H1 (cell line): ENCODE measurements at regions not wholly inside any gene's neighbourhood (a gene's known extent, or its start where the extent isn't known, plus 50 kb on each side); places are given as distances from the start of the nearest gene placed in this dataset.

Source experiments
- CTCF ChIA-PET: fragments of 300-600 bp; sonication (Branson Sonifier 250); formaldehyde crosslinking; loops from one replicate; lab custom pipeline; 2021; ENCODE audit not compliant: partially characterized antibody; lab: Charles Lee
- POLR2A ChIA-PET: fragments of 300-600 bp; sonication (Branson Sonifier 250); formaldehyde crosslinking; loops from one replicate; lab custom pipeline; 2021; ENCODE audit warnings: inconsistent platforms; ENCODE audit not compliant: partially characterized antibody; lab: Charles Lee
- DNase-seq, 2 experiments: peaks; one replicate each; pipeline versions ENCODE4 v3.0.0 to v3.0.0-alpha.2; 2010 to 2022; ENCODE audit warnings: low spot score in 2 of 2, low read depth in 1 of 2, mixed read lengths in 1 of 2
- FAIRE-seq: peaks from 2 replicates; lab custom pipeline; 2011; peaks lifted over from hg19 to GRCh38; lab: Jason Lieb, UNC
- H2AFZ ChIP-seq: 2 replicates; pipeline ENCODE4 v1.8.1; 2012; ENCODE audit warnings: low read length, inconsistent platforms
- H2AK5ac ChIP-seq: 2 replicates; pipeline ENCODE4 v1.6.1; 2013; ENCODE audit warnings: low read depth, low read length
- H2BK120ac ChIP-seq: replicated peaks from 2 replicates; pipeline ENCODE3; 2013; ENCODE audit warnings: low read depth, low read length, inconsistent platforms
- H2BK12ac ChIP-seq: 2 replicates; pipeline ENCODE4 v1.6.1; 2013; ENCODE audit warnings: low read depth, low read length
- H2BK15ac ChIP-seq: 2 replicates; pipeline ENCODE4 v1.6.1; 2013; ENCODE audit warnings: low read length
- H2BK20ac ChIP-seq: 2 replicates; pipeline ENCODE4 v1.6.1; 2013; ENCODE audit warnings: low read length
- H2BK5ac ChIP-seq: 2 replicates; pipeline ENCODE4 v1.6.1; 2013; ENCODE audit warnings: low read depth, low read length
- H3K14ac ChIP-seq: 2 replicates; pipeline ENCODE4 v1.6.1; 2013; ENCODE audit warnings: inconsistent platforms; ENCODE audit not compliant: insufficient read length
- H3K18ac ChIP-seq: 2 replicates; pipeline ENCODE4 v1.6.1; 2013; ENCODE audit warnings: low read length; ENCODE audit errors: extremely low read depth
- H3K23ac ChIP-seq: 2 replicates; pipeline ENCODE4 v1.6.1; 2013; ENCODE audit warnings: inconsistent platforms; ENCODE audit not compliant: insufficient read length
- H3K23me2 ChIP-seq: 2 replicates; pipeline ENCODE4 v1.6.1; 2013; ENCODE audit warnings: low read depth, low read length
- H3K27ac ChIP-seq: 2 replicates; pipeline ENCODE4 v1.6.1; 2011; ENCODE audit warnings: low read depth, low read length, inconsistent platforms
- H3K27me3 ChIP-seq, 4 experiments: replicated peaks in 1 of 4; 1 replicate in 1 of 4; 2 replicates in 3 of 4; pipeline versions ENCODE4 v1.6.1 to v1.8.1; 2011 to 2013; ENCODE audit warnings: low read length in 3 of 4, mild to moderate bottlenecking in 3 of 4, inconsistent platforms in 2 of 4, mixed read lengths in 2 of 4, moderate library complexity in 1 of 4; ENCODE audit not compliant: control insufficient read depth in 3 of 4, insufficient read depth in 3 of 4; ENCODE audit errors: extremely low read depth in 1 of 4
- H3K36me3 ChIP-seq, 4 experiments: 2 replicates each; pipeline versions ENCODE4 v1.6.1 to v1.8.1; 2011 to 2013; ENCODE audit warnings: mild to moderate bottlenecking in 4 of 4, low read length in 3 of 4, moderate library complexity in 2 of 4, control low read depth in 1 of 4, inconsistent platforms in 1 of 4; ENCODE audit not compliant: insufficient read depth in 4 of 4, control insufficient read depth in 2 of 4
- H3K4ac ChIP-seq: replicated peaks from 2 replicates; pipeline ENCODE3; 2013; ENCODE audit warnings: low read length, low read depth, mixed read lengths, inconsistent platforms; ENCODE audit not compliant: insufficient read length
- H3K4me1 ChIP-seq, 4 experiments: replicated peaks in 1 of 4; 1 replicate in 1 of 4; 2 replicates in 3 of 4; pipeline versions ENCODE4 v1.6.1 to v1.8.1; 2011 to 2013; ENCODE audit warnings: low read length in 3 of 4, inconsistent platforms in 2 of 4, mixed read lengths in 1 of 4; ENCODE audit not compliant: insufficient read depth in 4 of 4, control insufficient read depth in 3 of 4
- H3K4me2 ChIP-seq, 2 experiments: 2 replicates each; pipeline versions ENCODE4 v1.6.1 to v1.8.1; 2011 to 2013; ENCODE audit warnings: low read depth in 2 of 2, low read length in 2 of 2, control low read depth in 1 of 2, inconsistent platforms in 1 of 2, mild to moderate bottlenecking in 1 of 2; ENCODE audit not compliant: insufficient read depth in 1 of 2
- H3K4me3 ChIP-seq, 4 experiments: fragments of 200-600, 300-600 bp in 1 of 4; sonication (generic), shearing (Covaris generic), sonication (Bioruptor Twin) in 1 of 4; 2 replicates each; pipeline versions ENCODE4 v1.5.1 to v1.8.1; 2011 to 2016; ENCODE audit warnings: low read length in 4 of 4, low read depth in 3 of 4, control low read depth in 2 of 4, inconsistent platforms in 2 of 4, mild to moderate bottlenecking in 2 of 4, mixed read lengths in 1 of 4, moderate library complexity in 1 of 4; ENCODE audit not compliant: insufficient read depth in 2 of 4; ENCODE audit errors: extremely low read depth in 1 of 4
- H3K56ac ChIP-seq: replicated peaks from 2 replicates; pipeline ENCODE3; 2013; ENCODE audit warnings: low read depth, mild to moderate bottlenecking, mixed read lengths, low read length, inconsistent platforms; ENCODE audit not compliant: insufficient read length
- H3K79me1 ChIP-seq: 2 replicates; pipeline ENCODE4 v1.6.1; 2013; ENCODE audit warnings: low read depth, low read length, control low read depth
- H3K79me2 ChIP-seq, 2 experiments: 2 replicates each; pipeline versions ENCODE4 v1.6.1 to v1.8.1; 2012 to 2013; ENCODE audit warnings: low read length in 2 of 2, mild to moderate bottlenecking in 2 of 2, inconsistent platforms in 1 of 2; ENCODE audit not compliant: insufficient read depth in 2 of 2, control insufficient read depth in 1 of 2
- H3K9ac ChIP-seq, 4 experiments: replicated peaks in 1 of 4; 1 replicate in 1 of 4; 2 replicates in 3 of 4; pipeline versions ENCODE4 v1.6.1 to v1.8.1; 2011 to 2013; ENCODE audit warnings: low read depth in 3 of 4, low read length in 3 of 4, control low read depth in 2 of 4, mild to moderate bottlenecking in 2 of 4, moderate library complexity in 2 of 4, inconsistent platforms in 1 of 4; ENCODE audit errors: extremely low read depth in 1 of 4
- H3K9me3 ChIP-seq, 2 experiments: 2 replicates each; pipeline versions ENCODE4 v1.6.1 to v1.8.1; 2012 to 2013; ENCODE audit warnings: mild to moderate bottlenecking in 2 of 2, moderate library complexity in 2 of 2, control low read depth in 1 of 2, inconsistent platforms in 1 of 2, low read depth in 1 of 2, low read length in 1 of 2, mixed read lengths in 1 of 2; ENCODE audit not compliant: insufficient read depth in 2 of 2
- H4K20me1 ChIP-seq, 2 experiments: replicated peaks in 1 of 2; 2 replicates each; pipeline versions ENCODE3 to v1.8.1; 2011 to 2013; ENCODE audit warnings: inconsistent platforms in 2 of 2, low read length in 2 of 2, mild to moderate bottlenecking in 1 of 2; ENCODE audit not compliant: insufficient read depth in 2 of 2, control insufficient read depth in 1 of 2
- H4K5ac ChIP-seq: 2 replicates; pipeline ENCODE4 v1.6.1; 2013; ENCODE audit warnings: low read length, low read depth, mixed read lengths, inconsistent platforms; ENCODE audit not compliant: insufficient read length
- H4K8ac ChIP-seq: 2 replicates; pipeline ENCODE4 v1.8.0; 2013; ENCODE audit warnings: mild to moderate bottlenecking, moderate library complexity, low read length, inconsistent platforms; ENCODE audit not compliant: insufficient read depth; ENCODE audit errors: extremely low read depth
- H4K91ac ChIP-seq: replicated peaks from 2 replicates; pipeline ENCODE3; 2013; ENCODE audit warnings: low read length, mixed read lengths, inconsistent platforms; ENCODE audit not compliant: insufficient read length
- NRF1 ChIP-seq: IDR thresholded peaks from 2 replicates; pipeline ENCODE4 v1.6.1; 2011; ENCODE audit warnings: mild to moderate bottlenecking, low read depth, low read length, improper control_type of control experiment
- RXRA ChIP-seq: IDR thresholded peaks from 2 replicates; pipeline ENCODE4 v1.6.1; 2011; ENCODE audit warnings: low read depth, mild to moderate bottlenecking, low read length, moderate library complexity; ENCODE audit not compliant: insufficient read depth
- USF2 ChIP-seq: IDR thresholded peaks from 2 replicates; pipeline ENCODE4 v1.6.1; 2011; ENCODE audit warnings: low read length, improper control_type of control experiment
- ZNF274 ChIP-seq: IDR thresholded peaks from 2 replicates; pipeline ENCODE4 v1.7.0; 2012; ENCODE audit warnings: low read length, borderline replicate concordance; ENCODE audit errors: extremely low read depth
- WGBS, 2 experiments: shearing (Covaris generic) in 1 of 2; methylation state at CpG; one replicate each; pipeline versions ENCODE4 v1.1.6 to v1.1.7; 2013 to 2015; ENCODE audit warnings: low lambda C conversion rate in 2 of 2, mixed read lengths in 2 of 2, inconsistent platforms in 1 of 2, low coverage in 1 of 2, missing lambda C conversion rate in 1 of 2; ENCODE audit not compliant: insufficient replicate concordance in 2 of 2, insufficient coverage in 1 of 2, insufficient read length in 1 of 2; ENCODE audit errors: extremely low coverage in 1 of 2, missing lambda C conversion rate in 1 of 2; 5-methylcytosine and 5-hydroxymethylcytosine counted together

- Histone ChIP-seq H3K9ac (no peak overlapping the region), H2AK5ac (no peak overlapping the region), H3K23me2 (no peaks in the 10 kb centered on the region), H2BK12ac (no peak overlapping the region), H2AFZ (no peak overlapping the region), H3K27ac (no peak overlapping the region), H3K14ac (no peak overlapping the region), H4K8ac (no peak overlapping the region)
- POLR2A ChIA-PET: interaction anchor here (1.5 kb wide), 1 partner anchor 15 kb away, joined by 3 read pairs; no protein-coding TSS in a partner anchor
- DNase-seq: no peak
- TF ChIP-seq USF2: no peak
- TF ChIP-seq ZNF274: no peak
- no peak for TF ChIP-seq NRF1
- TF ChIP-seq RXRA: no peak
- TF ChIP-seq, all 59 proteins: peak for 0
- H2BK120ac ChIP-seq: no peak overlapping the region
- no peak for FAIRE-seq
- no peak overlapping the region for H3K56ac ChIP-seq
- H3K4me1 ChIP-seq: peaks cover 0 to 5% (median 2%) of the 10 kb centered on the region in 4 experiments; a peak in 1 of 7 replicates
- H4K91ac ChIP-seq: no peak overlapping the region
- H2BK5ac ChIP-seq: no peak overlapping the region
- CTCF ChIA-PET: interaction anchor here (0.7 to 1.4 kb wide), 3 partner anchors 14 to 564 kb away, joined by 3 to 8 read pairs (median 3); no protein-coding TSS in a partner anchor
- no peaks in the 10 kb centered on the region for H4K20me1 ChIP-seq
- no peak overlapping the region for H3K4me3 ChIP-seq
- H3K27me3 ChIP-seq: no peaks in the 10 kb centered on the region
- no peaks in the 10 kb centered on the region for H3K79me2 ChIP-seq
- no peaks in the 10 kb centered on the region for H3K36me3 ChIP-seq
- no peak overlapping the region for H3K4ac ChIP-seq
- no peak overlapping the region for H4K5ac ChIP-seq
- no peak overlapping the region for H3K4me2 ChIP-seq
- 100% methylated on average over 2 of the region's 2 CpGs; no CpG with 5 or more reads in 1 of the 2 experiments for WGBS, 2 experiments
- H3K79me1 ChIP-seq: no peaks in the 10 kb centered on the region
- H2BK15ac ChIP-seq: no peak overlapping the region
- H2BK20ac ChIP-seq: no peak overlapping the region
- no peak overlapping the region for H3K18ac ChIP-seq
- H3K9me3 ChIP-seq: no peaks in the 10 kb centered on the region
- no peak overlapping the region for H3K23ac ChIP-seq
Measured at GRCh38 chr6:139903411-139904157, 529.1 kb upstream of the CITED2 start.
